Transverse colon (tissue), 4 donors: ENCODE measurements at regions not wholly inside any gene's neighbourhood (a gene's known extent, or its start where the extent isn't known, plus 50 kb on each side); places are given as distances from the start of the nearest gene placed in this dataset.

Experiments used
- EP300 ChIP-seq: sonication (generic); formaldehyde crosslinking; IDR thresholded peaks from one replicate; pipeline ENCODE4 v1.6.1; 2017; ENCODE audit warnings: antibody characterized with exemption, low read depth
- POLR2A ChIP-seq: fragments of 450-650 bp; IDR thresholded peaks from one replicate; pipeline ENCODE4 v1.6.1; 2016; ENCODE audit warnings: antibody characterized with exemption, mild to moderate bottlenecking, moderate library complexity
- POLR2AphosphoS5 ChIP-seq, 3 donors: sonication (generic); formaldehyde crosslinking; IDR thresholded peaks; one replicate each; pipeline ENCODE4 v1.6.1; 2016; ENCODE audit warnings: antibody characterized with exemption in 3 of 3
- TF ChIP-seq, protein P1 (sequence below), 5 experiments: fragments of 200-600 bp in 3 of 5; fragments of 450-650 bp in 2 of 5; sonication (generic) in 3 of 5; IDR thresholded peaks; 1 replicate in 2 of 5; 2 replicates in 3 of 5; pipeline ENCODE4 v1.5.1; 2016 to 2017; ENCODE audit warnings: antibody characterized with exemption in 5 of 5, inconsistent platforms in 3 of 5, mild to moderate bottlenecking in 2 of 5, moderate library complexity in 1 of 5

DNA sequence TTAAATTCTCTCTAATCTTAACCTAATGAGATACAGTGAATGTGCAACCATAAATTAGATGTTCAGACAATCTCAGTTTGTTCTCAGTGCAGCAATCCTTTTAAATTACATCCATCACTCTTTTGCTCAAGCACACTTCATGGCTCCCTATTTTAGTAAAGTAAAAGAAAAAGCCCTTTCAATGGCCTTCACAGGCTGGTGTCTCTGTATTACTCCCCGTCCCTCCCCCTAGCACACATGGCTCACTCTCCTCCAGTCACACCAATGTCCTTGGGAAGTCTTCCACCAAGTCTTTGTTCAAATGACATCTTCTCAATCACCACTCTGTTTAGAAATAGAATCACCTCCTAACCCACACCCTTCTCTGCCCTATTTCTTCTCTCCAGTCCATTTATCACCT, 60.3 kb upstream of the RGS7 start:
- TF ChIP-seq, protein P1, sequence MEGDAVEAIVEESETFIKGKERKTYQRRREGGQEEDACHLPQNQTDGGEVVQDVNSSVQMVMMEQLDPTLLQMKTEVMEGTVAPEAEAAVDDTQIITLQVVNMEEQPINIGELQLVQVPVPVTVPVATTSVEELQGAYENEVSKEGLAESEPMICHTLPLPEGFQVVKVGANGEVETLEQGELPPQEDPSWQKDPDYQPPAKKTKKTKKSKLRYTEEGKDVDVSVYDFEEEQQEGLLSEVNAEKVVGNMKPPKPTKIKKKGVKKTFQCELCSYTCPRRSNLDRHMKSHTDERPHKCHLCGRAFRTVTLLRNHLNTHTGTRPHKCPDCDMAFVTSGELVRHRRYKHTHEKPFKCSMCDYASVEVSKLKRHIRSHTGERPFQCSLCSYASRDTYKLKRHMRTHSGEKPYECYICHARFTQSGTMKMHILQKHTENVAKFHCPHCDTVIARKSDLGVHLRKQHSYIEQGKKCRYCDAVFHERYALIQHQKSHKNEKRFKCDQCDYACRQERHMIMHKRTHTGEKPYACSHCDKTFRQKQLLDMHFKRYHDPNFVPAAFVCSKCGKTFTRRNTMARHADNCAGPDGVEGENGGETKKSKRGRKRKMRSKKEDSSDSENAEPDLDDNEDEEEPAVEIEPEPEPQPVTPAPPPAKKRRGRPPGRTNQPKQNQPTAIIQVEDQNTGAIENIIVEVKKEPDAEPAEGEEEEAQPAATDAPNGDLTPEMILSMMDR (IDR thresholded peaks at IDR 0.05): no peak
- TF ChIP-seq EP300 (no peak), POLR2A (no peak), POLR2AphosphoS5 (IDR thresholded peaks at IDR 0.05) (no peak)
